ENCODE measurements at regions not wholly inside any gene's neighbourhood (a gene's known extent, or its start where the extent isn't known, plus 50 kb on each side); places are given as distances from the start of the nearest gene placed in this dataset.

- no peak for DNase-seq
These were observed 84.6 kb upstream of the UNC5B start for GRCh38 chr10:71127773-71128172.

- DNase-seq = peak; percentile 35
These were observed 83.9 kb upstream of the UNC5B start for GRCh38 chr10:71128311-71128980.

- no peak for DNase-seq
These were observed 81.3 kb upstream of the UNC5B start for GRCh38 chr10:71131096-71131495.

- DNase-seq = no peak
These were observed 80.8 kb upstream of the UNC5B start for GRCh38 chr10:71131508-71132088.

- no peak for DNase-seq
These were observed 80.0 kb upstream of the UNC5B start for GRCh38 chr10:71132321-71132810.

- no peak for DNase-seq
These were observed 78.4 kb upstream of the UNC5B start for GRCh38 chr10:71133710-71134686.

GRCh38 chr10:71134732-71135211, 77.6 kb upstream of the UNC5B start:
- no peak for DNase-seq

- DNase-seq = no peak
These were observed 77.1 kb upstream of the UNC5B start for GRCh38 chr10:71135236-71135635.

GRCh38 chr10:71136036-71136721, 76.2 kb upstream of the UNC5B start:
- DNase-seq = no peak

- DNase-seq = no peak
These were observed 74.7 kb upstream of the UNC5B start for GRCh38 chr10:71137701-71138100.

GRCh38 chr10:71138166-71138830, 74.1 kb upstream of the UNC5B start:
- DNase-seq = no peak

- no peak for DNase-seq
These were observed 70.8 kb upstream of the UNC5B start for GRCh38 chr10:71141528-71141927.

- DNase-seq = no peak
These were observed 69.2 kb upstream of the UNC5B start for GRCh38 chr10:71143170-71143569.

GRCh38 chr10:71143610-71144009, 68.8 kb upstream of the UNC5B start:
- no peak for DNase-seq

- no peak for DNase-seq
These were observed 67.5 kb upstream of the UNC5B start for GRCh38 chr10:71144824-71145223.

- no peak for DNase-seq
These were observed 66.9 kb upstream of the UNC5B start for GRCh38 chr10:71145352-71145945.

GRCh38 chr10:71150796-71151195, 61.6 kb upstream of the UNC5B start:
- DNase-seq = no peak

- no peak for DNase-seq
These were observed 60.3 kb upstream of the UNC5B start for GRCh38 chr10:71152043-71152442.

GRCh38 chr10:71156436-71156835, 55.9 kb upstream of the UNC5B start:
- no peak for DNase-seq

GRCh38 chr10:71157435-71157834, 54.9 kb upstream of the UNC5B start:
- DNase-seq = no peak

- no peak for DNase-seq
These were observed 54.1 kb upstream of the UNC5B start for GRCh38 chr10:71158251-71158650.

GRCh38 chr10:71158902-71159301, 53.5 kb upstream of the UNC5B start:
- no peak for DNase-seq

Data from right hindlimb (tissue), 1 donor.